Right lobe of liver (tissue), 4 donors: ENCODE measurements at regions not wholly inside any gene's neighbourhood (a gene's known extent, or its start where the extent isn't known, plus 50 kb on each side); places are given as distances from the start of the nearest gene placed in this dataset.
"Not testable (repeated sequence)": the region's sequence is repeated elsewhere in the genome, so short reads cannot be mapped to it uniquely, and the experiment has no call there.

Experiments used
- CTCF ChIP-seq, 4 donors: fragments of 200-600 bp in 3 of 4; fragments of 450-650 bp in 1 of 4; IDR thresholded peaks; one replicate each; pipeline versions ENCODE4 v1.5.1 to v1.8.0; 2016 to 2022; ENCODE audit warnings: antibody characterized with exemption in 4 of 4, mild to moderate bottlenecking in 2 of 4
- POLR2A ChIP-seq: fragments of 450-650 bp; IDR thresholded peaks from one replicate; pipeline ENCODE4 v1.6.1; 2017; ENCODE audit warnings: antibody characterized with exemption, mild to moderate bottlenecking
- donor health status: DM: no; HTN: no; CAD: no.
- donor health status: DM: no; HTN: no; CAD: no.
- donor health status: DM: no; HTN: yes; CAD: no.

GRCh38 chr4:83730958-83731357 is 195.1 kb downstream of the GPAT3 start:
- not testable (repeated sequence) for TF ChIP-seq CTCF (IDR thresholded peaks at IDR 0.05); POLR2A
